ACC112 (cell line): ENCODE measurements at regions not wholly inside any gene's neighbourhood (a gene's known extent, or its start where the extent isn't known, plus 50 kb on each side); places are given as distances from the start of the nearest gene placed in this dataset.
A peak's percentile ranks its signal among the peaks of the same experiment; 100 is the strongest.

Source experiments
- H2AFZ ChIP-seq: fragments of 200-600 bp; sonication (generic); one replicate; pipeline ENCODE4 v1.6.0; 2017; ENCODE audit warnings: antibody characterized with exemption, low read length; ENCODE audit not compliant: unreplicated experiment
- H3K27ac ChIP-seq: fragments of 200-600 bp; sonication (generic); 2 replicates; pipeline ENCODE4 v1.5.1; 2014; ENCODE audit warnings: low read depth, mild to moderate bottlenecking, antibody characterized with exemption, low read length, moderate library complexity
- H3K27me3 ChIP-seq: fragments of 200-600 bp; sonication (generic); 2 replicates; pipeline ENCODE4 v1.6.1; 2014; ENCODE audit warnings: mild to moderate bottlenecking, antibody characterized with exemption, low read length, moderate library complexity, mixed read lengths; ENCODE audit not compliant: insufficient read depth
- H3K36me3 ChIP-seq: fragments of 200-600 bp; sonication (generic); 2 replicates; pipeline ENCODE4 v1.6.1; 2016; ENCODE audit warnings: mild to moderate bottlenecking, antibody characterized with exemption, low read length, moderate library complexity, mixed read lengths; ENCODE audit not compliant: insufficient read depth
- H3K4me1 ChIP-seq: fragments of 200-600 bp; sonication (generic); one replicate; pipeline ENCODE4 v1.6.1; 2016; ENCODE audit warnings: low read length, mixed read lengths; ENCODE audit not compliant: insufficient read depth, unreplicated experiment, control insufficient read depth
- H3K4me3 ChIP-seq: fragments of 200-600 bp; sonication (generic); 2 replicates; pipeline ENCODE4 v1.5.1; 2014; ENCODE audit warnings: mild to moderate bottlenecking, low read depth, low read length
- H3K79me2 ChIP-seq: fragments of 200-600 bp; sonication (generic); one replicate; pipeline ENCODE4 v1.6.0; 2016; ENCODE audit warnings: low read length; ENCODE audit not compliant: control insufficient read depth, unreplicated experiment, insufficient read depth

- no peak overlapping the region for H3K4me3 ChIP-seq
- no peak overlapping the region for H3K27ac ChIP-seq
- H3K36me3 ChIP-seq = no peaks in the 10 kb centered on the region
- H2AFZ ChIP-seq = no peak overlapping the region
- H3K27me3 ChIP-seq = peaks cover 12% of the 10 kb centered on the region; the same call in 1 of the 2 replicates
- no peaks in the 10 kb centered on the region for H3K79me2 ChIP-seq
- H3K4me1 ChIP-seq = no peaks in the 10 kb centered on the region
Measured at GRCh38 chr20:23174821-23175220, 88.7 kb upstream of the CD93 start.

- no peaks in the 10 kb centered on the region for H3K36me3 ChIP-seq
- no peak overlapping the region for H2AFZ ChIP-seq
- no peaks in the 10 kb centered on the region for H3K79me2 ChIP-seq
- H3K27ac ChIP-seq = no peak overlapping the region
- H3K27me3 ChIP-seq = no peaks in the 10 kb centered on the region
- peaks cover under 1% of the 10 kb centered on the region for H3K4me1 ChIP-seq
- no peak overlapping the region for H3K4me3 ChIP-seq
Measured at GRCh38 chr20:23167431-23167830, 81.3 kb upstream of the CD93 start.

DNA sequence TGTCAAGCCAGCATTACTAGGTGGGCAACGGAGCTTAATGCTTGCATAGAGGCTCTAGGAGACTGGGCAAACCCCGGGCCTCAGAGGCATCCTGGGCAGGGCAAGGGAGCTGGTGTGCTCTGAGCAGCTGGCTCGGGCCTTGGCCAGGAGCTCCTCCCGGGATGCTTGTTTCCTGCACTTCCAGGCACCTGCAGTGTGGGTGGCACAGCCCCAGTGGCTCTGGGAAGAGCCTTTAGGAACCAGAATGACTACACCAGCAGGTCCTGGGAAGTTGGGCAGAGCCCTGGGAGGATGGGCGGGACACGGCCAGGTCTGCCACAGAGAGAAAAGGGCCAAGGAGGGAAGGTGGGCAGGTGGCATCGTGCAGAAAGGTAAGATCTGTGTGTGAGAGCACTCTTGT lies 80.4 kb upstream of the CD93 start:
- H3K79me2 ChIP-seq = no peaks in the 10 kb centered on the region
- H3K36me3 ChIP-seq = no peaks in the 10 kb centered on the region
- no peaks in the 10 kb centered on the region for H3K27me3 ChIP-seq
- no peak overlapping the region for H2AFZ ChIP-seq
- H3K4me1 ChIP-seq = peaks cover 10% of the 10 kb centered on the region
- H3K27ac ChIP-seq = no peak overlapping the region
- no peak overlapping the region for H3K4me3 ChIP-seq

DNA sequence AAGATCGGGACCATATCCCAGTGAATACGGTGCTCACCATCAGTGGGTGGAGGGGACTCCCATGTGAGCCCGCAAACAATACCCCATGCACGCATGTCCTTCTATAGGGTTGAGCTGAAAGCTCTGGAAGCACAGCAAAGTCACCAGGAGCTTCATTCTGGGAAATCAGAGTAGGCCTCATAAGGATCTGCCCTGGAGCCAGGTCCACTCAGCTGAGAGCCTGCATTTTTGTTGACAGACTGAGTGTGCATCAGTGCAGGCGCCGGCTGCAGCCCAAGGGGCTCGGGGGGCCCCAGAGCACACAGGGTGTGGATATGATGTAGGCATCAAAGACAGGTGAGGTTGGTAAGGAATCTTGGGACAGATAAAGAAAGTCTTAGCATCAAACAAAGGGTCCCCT lies 79.8 kb upstream of the CD93 start:
- Histone ChIP-seq H2AFZ (no peak overlapping the region), H3K27ac (no peak overlapping the region), H3K79me2 (no peaks in the 10 kb centered on the region), H3K27me3 (no peaks in the 10 kb centered on the region), H3K4me1 (peaks cover 16% of the 10 kb centered on the region), H3K4me3 (no peak overlapping the region), H3K36me3 (no peaks in the 10 kb centered on the region)

- no peak overlapping the region for H3K4me3 ChIP-seq
- H3K36me3 ChIP-seq = no peaks in the 10 kb centered on the region
- H3K4me1 ChIP-seq = peaks cover 22% of the 10 kb centered on the region
- H3K79me2 ChIP-seq = no peaks in the 10 kb centered on the region
- H3K27ac ChIP-seq = no peak overlapping the region
- H3K27me3 ChIP-seq = no peaks in the 10 kb centered on the region
- H2AFZ ChIP-seq = no peak overlapping the region
Measured at GRCh38 chr20:23165307-23165750, 79.2 kb upstream of the CD93 start.

GRCh38 chr20:23164176-23164601 lies 78.1 kb upstream of the CD93 start:
- H3K79me2 ChIP-seq = no peaks in the 10 kb centered on the region
- H3K4me3 ChIP-seq = no peak overlapping the region
- H2AFZ ChIP-seq = no peak overlapping the region
- H3K27me3 ChIP-seq = no peaks in the 10 kb centered on the region
- no peak overlapping the region for H3K27ac ChIP-seq
- no peaks in the 10 kb centered on the region for H3K36me3 ChIP-seq
- H3K4me1 ChIP-seq = peaks cover 32% of the 10 kb centered on the region

DNA sequence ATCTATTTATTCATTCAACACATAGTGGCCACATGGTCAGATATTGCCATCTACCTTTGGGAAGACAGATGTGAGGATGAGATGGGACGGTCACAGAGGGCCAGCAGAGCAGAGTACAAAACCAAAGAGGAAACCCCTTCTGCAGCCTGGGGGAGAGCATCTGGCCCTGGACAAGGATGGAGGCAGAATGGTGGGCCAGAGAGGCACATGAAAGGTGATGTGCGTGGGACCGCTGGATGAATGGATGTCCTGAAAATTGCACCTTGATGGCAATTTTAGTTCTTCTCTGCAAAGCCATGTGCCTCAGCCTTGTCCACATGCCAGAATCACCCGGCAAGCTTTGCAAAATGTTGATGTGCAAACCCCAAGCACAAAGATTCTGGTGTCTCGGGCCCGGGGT lies 77.4 kb upstream of the CD93 start:
- Histone ChIP-seq H3K4me3 (no peak overlapping the region), H3K27me3 (no peaks in the 10 kb centered on the region), H3K36me3 (no peaks in the 10 kb centered on the region), H3K79me2 (no peaks in the 10 kb centered on the region), H3K4me1 (peaks cover 34% of the 10 kb centered on the region), H3K27ac (no peak overlapping the region), H2AFZ (no peak overlapping the region)

- Histone ChIP-seq H3K27me3 (no peaks in the 10 kb centered on the region), H2AFZ (no peak overlapping the region), H3K4me3 (no peak overlapping the region), H3K4me1 (peaks cover 34% of the 10 kb centered on the region), H3K79me2 (no peaks in the 10 kb centered on the region), H3K27ac (no peak overlapping the region), H3K36me3 (no peaks in the 10 kb centered on the region)
Measured at GRCh38 chr20:23162887-23163286, 76.8 kb upstream of the CD93 start.

GRCh38 chr20:23161968-23162696 lies 76.0 kb upstream of the CD93 start:
- Histone ChIP-seq H3K27ac (peak overlapping the region; percentile 46; the same call in 1 of the 2 replicates), H3K4me3 (no peak overlapping the region), H3K27me3 (no peaks in the 10 kb centered on the region), H2AFZ (no peak overlapping the region), H3K4me1 (peaks cover 34% of the 10 kb centered on the region), H3K36me3 (no peaks in the 10 kb centered on the region), H3K79me2 (no peaks in the 10 kb centered on the region)

DNA sequence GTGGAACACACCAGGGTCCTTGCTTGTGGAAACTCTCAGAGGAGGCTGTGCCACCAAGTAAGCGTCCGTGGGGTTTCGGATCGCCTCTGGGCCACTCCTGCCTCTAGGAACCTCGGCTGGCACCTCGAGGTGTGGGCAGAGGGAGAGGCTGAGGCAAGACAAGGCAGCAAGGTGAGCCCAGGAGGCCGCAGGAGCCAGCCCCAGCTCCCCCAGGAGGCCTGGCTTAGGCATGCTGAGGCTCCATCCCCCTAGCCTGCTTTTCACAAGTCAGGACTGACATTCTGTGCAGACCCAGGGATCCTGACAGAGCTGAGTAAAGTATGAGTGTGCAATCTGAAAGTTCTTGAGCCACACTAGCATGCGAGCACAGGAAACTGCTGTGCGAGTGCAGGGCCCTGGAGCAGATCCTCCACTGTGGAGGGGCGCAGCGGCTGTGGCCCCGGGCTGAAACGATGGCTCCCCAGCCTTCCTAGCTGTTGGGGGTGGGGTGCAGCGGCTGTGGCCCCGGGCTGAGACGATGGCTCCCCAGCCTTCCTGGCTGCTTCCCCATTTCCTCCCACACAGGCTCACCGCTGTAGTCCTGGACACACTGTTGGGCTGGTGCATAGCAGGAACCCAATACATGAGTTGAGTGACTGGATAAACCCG lies 75.2 kb upstream of the CD93 start:
- Histone ChIP-seq H3K79me2 (no peaks in the 10 kb centered on the region), H2AFZ (no peak overlapping the region), H3K4me1 (peaks cover 42% of the 10 kb centered on the region)

More for the DNA sequence above, 75.2 kb upstream of the CD93 start:
- no peak overlapping the region for H3K4me3 ChIP-seq
- no peaks in the 10 kb centered on the region for H3K36me3 ChIP-seq
- H3K27me3 ChIP-seq = no peaks in the 10 kb centered on the region
- peak overlapping the region; percentile 46 for H3K27ac ChIP-seq
